ENCODE measurements at regions not wholly inside any gene's neighbourhood (a gene's known extent, or its start where the extent isn't known, plus 50 kb on each side); places are given as distances from the start of the nearest gene placed in this dataset.
A peak's percentile ranks its signal among the peaks of the same experiment; 100 is the strongest.

DNA sequence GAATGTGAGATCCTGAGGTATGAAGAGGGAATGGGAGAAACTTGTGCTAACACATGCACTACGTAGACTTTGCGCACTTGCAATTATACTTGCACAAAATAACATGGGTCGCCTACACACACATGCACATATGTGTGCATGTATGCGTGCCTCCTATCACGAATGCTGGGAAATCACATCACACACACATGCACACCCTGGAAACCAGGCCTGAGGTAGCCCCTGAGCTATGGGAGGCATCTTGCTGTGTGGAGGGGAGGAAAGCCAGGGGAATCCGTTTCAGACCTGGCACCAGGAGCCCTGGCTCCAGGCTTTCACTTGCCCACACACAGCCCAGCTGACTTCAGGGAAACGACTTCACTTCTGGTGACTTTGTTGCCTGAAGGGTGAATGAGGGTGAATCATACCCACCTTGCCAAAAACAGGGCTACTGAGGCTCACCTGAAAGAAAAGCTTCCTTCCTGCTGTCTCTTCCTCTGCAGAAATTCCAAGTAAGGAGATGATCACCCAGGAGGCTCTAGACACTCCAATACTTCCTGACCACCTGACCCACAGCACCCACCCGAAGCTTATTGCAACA, 136.0 kb upstream of the NGF start:
- TF ChIP-seq, protein P1, sequence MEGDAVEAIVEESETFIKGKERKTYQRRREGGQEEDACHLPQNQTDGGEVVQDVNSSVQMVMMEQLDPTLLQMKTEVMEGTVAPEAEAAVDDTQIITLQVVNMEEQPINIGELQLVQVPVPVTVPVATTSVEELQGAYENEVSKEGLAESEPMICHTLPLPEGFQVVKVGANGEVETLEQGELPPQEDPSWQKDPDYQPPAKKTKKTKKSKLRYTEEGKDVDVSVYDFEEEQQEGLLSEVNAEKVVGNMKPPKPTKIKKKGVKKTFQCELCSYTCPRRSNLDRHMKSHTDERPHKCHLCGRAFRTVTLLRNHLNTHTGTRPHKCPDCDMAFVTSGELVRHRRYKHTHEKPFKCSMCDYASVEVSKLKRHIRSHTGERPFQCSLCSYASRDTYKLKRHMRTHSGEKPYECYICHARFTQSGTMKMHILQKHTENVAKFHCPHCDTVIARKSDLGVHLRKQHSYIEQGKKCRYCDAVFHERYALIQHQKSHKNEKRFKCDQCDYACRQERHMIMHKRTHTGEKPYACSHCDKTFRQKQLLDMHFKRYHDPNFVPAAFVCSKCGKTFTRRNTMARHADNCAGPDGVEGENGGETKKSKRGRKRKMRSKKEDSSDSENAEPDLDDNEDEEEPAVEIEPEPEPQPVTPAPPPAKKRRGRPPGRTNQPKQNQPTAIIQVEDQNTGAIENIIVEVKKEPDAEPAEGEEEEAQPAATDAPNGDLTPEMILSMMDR (IDR thresholded peaks at IDR 0.05; ENCODE audit: insufficient read depth, low read depth, low read length), result no peak
- DNase-seq (ENCODE audit: low read depth), result no peak
- no peak overlapping the region for H3K4me3 ChIP-seq (ENCODE audit: low read depth, low read length)

DNA sequence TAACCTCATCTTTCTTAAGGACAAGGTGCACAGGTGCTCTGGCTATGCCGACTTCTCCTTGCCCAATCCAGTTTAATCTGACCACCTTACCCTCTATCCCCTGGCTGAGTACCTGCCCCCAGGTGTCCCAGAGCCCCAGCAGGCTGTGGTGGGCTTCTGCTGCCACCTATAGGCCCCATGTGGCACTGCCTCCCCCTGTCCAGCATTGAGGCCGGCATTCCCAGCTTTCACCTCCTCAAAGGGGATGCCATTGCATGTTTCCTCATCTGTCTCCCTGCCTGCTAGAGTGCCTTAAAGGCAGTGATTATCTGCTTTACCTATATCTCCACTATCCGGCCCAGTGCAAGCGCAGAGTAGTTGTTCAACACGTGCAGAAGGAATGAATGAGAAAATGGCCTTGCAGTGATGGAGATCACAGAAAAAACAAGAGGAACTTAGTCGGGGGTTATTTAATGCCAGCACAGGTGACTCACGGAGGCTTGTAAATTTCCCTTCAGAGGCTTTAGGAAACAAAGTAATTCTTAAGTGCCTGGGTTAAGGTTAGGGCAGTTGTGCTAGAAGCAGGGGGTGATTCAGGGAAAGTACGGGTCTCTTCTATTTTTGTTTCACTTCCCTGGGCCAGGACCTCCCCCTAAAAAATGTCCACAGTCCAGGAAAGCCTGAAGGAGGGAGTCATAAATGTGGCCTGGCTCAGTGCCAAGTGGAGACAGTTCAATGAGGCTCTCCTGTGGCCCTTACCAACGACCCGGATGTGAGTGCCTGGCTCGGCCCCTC, 131.8 kb upstream of the NGF start:
- peak; percentile 39 for DNase-seq (ENCODE audit: low read depth)
- TF ChIP-seq, protein P1 (IDR thresholded peaks at IDR 0.05; ENCODE audit: insufficient read depth, low read depth, low read length), result peak; percentile 98

DNA sequence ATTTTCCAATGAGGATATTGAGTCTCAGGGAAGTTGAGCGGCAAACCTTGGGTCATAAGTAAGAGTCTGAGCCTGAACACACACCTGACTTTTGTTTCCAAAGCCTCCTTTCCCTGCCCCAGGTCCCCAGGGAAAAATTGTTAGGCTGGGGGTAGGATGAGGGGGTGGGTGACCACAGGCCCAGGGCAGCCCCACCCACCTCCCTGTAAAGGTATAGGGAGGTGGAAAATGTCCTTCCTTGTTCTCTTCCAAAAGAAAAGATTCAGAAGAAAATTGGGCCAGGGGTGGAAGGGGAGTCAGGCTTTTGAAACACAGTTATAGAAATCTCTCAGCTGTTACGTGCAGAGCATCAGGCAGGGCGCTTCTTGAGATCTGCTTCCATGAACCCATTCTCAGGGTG, 129.7 kb upstream of the NGF start:
- no peak overlapping the region for H3K4me3 ChIP-seq (ENCODE audit: low read depth, low read length)
- TF ChIP-seq, protein P1 (IDR thresholded peaks at IDR 0.05; ENCODE audit: insufficient read depth, low read depth, low read length), result no peak
- DNase-seq (ENCODE audit: low read depth), result no peak

More for the DNA sequence above, 131.8 kb upstream of the NGF start:
- H3K4me3 ChIP-seq (ENCODE audit: low read depth, low read length), result no peak overlapping the region

DNA sequence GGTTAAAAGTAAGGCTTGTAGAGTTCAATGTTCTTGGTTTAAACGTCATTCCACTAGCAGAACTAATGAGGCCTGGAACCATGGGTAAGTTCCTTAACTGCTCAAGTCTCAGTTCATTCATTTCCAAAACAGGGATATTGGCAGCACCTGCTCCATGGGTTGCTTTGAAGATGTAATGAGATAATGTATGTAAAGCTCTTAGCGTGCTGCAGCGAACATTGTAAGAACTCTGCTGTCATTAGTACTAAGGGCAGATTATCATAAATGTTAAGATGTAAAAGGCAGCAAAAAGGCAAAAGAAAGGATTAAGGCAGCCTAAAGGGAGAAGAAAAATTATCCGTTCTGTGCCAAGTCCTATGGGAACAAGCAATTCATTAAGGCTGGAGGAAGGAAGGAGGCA, 129.1 kb upstream of the NGF start:
- no peak overlapping the region for H3K4me3 ChIP-seq (ENCODE audit: low read depth, low read length)
- TF ChIP-seq, protein P1 (IDR thresholded peaks at IDR 0.05; ENCODE audit: insufficient read depth, low read depth, low read length), result no peak
- DNase-seq (ENCODE audit: low read depth), result no peak

DNA sequence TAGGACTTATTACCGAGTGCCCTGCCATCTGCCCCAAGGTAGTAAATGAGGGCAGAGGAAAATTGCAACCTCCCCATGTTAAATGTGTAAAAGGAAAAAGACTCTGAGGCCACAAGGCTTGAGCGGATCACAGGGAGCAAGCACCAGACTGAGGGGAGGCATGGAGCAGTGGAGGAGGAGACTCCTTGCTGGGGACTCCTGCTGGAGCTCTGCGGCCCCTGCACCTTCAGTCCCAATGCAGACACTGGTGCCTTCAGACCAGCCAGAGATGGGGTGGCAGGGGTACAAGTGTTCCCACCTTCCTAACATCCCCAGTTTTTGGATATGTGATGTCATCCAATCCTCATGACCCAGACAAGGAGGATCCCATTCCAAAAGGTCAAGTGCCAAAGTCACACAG, 128.4 kb upstream of the NGF start:
- TF ChIP-seq, protein P1 (IDR thresholded peaks at IDR 0.05; ENCODE audit: insufficient read depth, low read depth, low read length), result peak; percentile 36
- no peak overlapping the region for H3K4me3 ChIP-seq (ENCODE audit: low read depth, low read length)
- DNase-seq (ENCODE audit: low read depth), result peak; percentile 13

DNA sequence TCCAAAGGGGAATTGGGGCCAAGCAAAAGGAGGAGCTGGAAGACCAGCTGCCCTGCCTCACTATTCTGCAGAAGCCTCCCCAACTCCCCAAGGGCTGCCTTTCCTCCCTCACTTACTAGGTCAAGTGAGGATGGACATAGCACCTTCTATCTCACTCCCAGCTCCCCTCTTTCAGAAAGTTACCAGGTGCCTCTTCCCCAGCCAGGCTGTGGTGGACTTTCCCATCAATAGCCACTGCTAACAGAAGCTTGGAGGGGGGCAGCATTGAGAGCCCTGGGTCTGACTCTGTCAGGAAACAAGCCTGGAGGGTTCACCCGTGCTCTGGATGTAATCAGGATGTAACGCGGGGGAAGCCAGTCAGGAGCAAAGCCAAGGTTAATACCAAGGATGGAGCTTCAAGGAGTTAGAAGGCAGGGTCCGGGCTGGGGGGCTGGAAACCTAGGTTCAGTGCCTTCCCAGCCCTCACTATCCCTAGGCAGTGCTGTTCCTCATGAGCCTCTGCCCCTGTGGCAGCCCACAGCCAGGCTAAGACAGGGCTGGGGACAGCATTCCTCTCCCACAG, 127.8 kb upstream of the NGF start:
- TF ChIP-seq, protein P1 (IDR thresholded peaks at IDR 0.05; ENCODE audit: insufficient read depth, low read depth, low read length), result no peak
- no peak overlapping the region for H3K4me3 ChIP-seq (ENCODE audit: low read depth, low read length)
- no peak for DNase-seq (ENCODE audit: low read depth)
